ENCODE measurements at regions not wholly inside any gene's neighbourhood (a gene's known extent, or its start where the extent isn't known, plus 50 kb on each side); places are given as distances from the start of the nearest gene placed in this dataset.

DNA sequence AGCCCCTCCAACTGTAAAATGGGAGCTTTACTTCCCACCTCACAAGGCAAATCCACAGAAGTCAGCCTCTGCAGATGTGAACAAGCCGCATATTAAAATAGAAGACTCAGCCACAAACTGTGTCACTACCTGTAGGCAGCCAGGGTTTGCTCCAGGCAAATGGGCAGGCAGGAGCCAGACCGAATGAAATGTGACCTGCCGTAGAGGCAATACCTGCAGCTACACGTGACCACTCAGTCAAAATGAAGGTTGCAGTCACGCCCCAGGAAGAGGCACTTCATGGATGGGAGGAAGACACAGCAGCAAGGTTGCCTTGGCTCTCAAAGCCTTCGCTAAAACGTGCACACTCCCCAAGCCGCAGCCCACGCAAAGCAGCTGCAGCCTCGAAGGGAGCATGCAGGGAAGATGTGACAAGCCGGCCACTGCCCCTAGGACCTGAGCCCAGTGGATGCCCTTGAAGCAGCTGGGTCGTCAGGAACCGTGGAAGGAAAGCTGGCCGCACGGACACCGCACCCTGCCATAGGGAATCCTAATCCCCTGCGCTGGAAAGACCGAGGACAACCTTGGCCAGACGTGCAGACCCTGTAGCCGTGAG, 53.1 kb downstream of the SHANK2 start:
- TF ChIP-seq CTCF (IDR thresholded peaks at IDR 0.05) (no peak), POLR2A (IDR thresholded peaks at IDR 0.05) (no peak), POLR2AphosphoS5 (IDR thresholded peaks at IDR 0.05) (no peak), EP300 (IDR thresholded peaks at IDR 0.05; ENCODE audit: low read depth) (no peak)

All from transverse colon (tissue), 4 donors.